ENCODE measurements at regions not wholly inside any gene's neighbourhood (a gene's known extent, or its start where the extent isn't known, plus 50 kb on each side); places are given as distances from the start of the nearest gene placed in this dataset.

GRCh38 chr9:119801311-119801710, 432.1 kb upstream of the BRINP1 start:
- ATAC-seq (ENCODE audit: insufficient read depth, low FRiP score): no peak
- Histone ChIP-seq H3K4me3 (no peak overlapping the region), H3K36me3 (ENCODE audit: control insufficient read depth in 4 of 4, insufficient read depth in 4 of 4, low read length in 4 of 4) (no peaks in the 10 kb centered on the region), H3K4me1 (ENCODE audit: control insufficient read depth in 5 of 5, insufficient read depth in 5 of 5, low read length in 5 of 5) (no peaks in the 10 kb centered on the region), H3K9me3 (ENCODE audit: control insufficient read depth in 4 of 4, insufficient read depth in 3 of 4, low read length in 3 of 4) (no peaks in the 10 kb centered on the region), H3K27ac (ENCODE audit: low read depth in 1 of 2, low read length in 1 of 2) (no peak overlapping the region), H3K9ac (ENCODE audit: insufficient read depth in 1 of 2, low read length in 2 of 2) (no peak overlapping the region), H3K27me3 (ENCODE audit: control insufficient read depth in 3 of 3, insufficient read depth in 3 of 3, low read length in 2 of 3) (no peaks in the 10 kb centered on the region)
- WGBS, 2 donors: 81 to 85% methylated on average over 4 of the region's 4 CpGs
- DNase-seq: no peak
- TF ChIP-seq, protein P1, sequence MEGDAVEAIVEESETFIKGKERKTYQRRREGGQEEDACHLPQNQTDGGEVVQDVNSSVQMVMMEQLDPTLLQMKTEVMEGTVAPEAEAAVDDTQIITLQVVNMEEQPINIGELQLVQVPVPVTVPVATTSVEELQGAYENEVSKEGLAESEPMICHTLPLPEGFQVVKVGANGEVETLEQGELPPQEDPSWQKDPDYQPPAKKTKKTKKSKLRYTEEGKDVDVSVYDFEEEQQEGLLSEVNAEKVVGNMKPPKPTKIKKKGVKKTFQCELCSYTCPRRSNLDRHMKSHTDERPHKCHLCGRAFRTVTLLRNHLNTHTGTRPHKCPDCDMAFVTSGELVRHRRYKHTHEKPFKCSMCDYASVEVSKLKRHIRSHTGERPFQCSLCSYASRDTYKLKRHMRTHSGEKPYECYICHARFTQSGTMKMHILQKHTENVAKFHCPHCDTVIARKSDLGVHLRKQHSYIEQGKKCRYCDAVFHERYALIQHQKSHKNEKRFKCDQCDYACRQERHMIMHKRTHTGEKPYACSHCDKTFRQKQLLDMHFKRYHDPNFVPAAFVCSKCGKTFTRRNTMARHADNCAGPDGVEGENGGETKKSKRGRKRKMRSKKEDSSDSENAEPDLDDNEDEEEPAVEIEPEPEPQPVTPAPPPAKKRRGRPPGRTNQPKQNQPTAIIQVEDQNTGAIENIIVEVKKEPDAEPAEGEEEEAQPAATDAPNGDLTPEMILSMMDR (IDR thresholded peaks at IDR 0.05; ENCODE audit: control extremely low read depth, extremely low read depth): no peak

DNA sequence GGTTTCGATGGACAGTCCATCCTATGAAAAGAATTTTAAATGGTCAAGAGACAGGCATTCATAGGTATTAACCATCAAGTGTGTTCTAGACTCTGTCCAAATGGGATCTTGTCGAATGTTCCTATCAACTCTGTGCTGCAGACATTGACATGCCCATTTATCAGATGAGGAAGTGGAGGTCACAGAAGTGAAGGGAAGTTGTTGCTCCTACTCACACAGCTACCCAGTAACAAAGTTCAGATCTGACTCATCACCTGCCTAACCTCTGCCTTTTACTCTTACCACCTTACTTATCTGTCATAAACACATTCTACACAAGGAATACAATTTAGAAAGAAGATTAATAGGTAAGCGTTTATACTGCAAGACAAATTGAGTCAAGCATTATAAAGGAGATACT, 426.2 kb upstream of the BRINP1 start:
- 93 to 95% methylated on average over 3 of the region's 3 CpGs for WGBS, 2 donors
- H3K27ac ChIP-seq (ENCODE audit: low read depth in 1 of 2, low read length in 1 of 2): no peak overlapping the region
- ATAC-seq (ENCODE audit: insufficient read depth, low FRiP score) (no peak), DNase-seq (no peak)
- no peak overlapping the region for H3K9ac ChIP-seq (ENCODE audit: insufficient read depth in 1 of 2, low read length in 2 of 2)
- no peaks in the 10 kb centered on the region for H3K9me3 ChIP-seq (ENCODE audit: control insufficient read depth in 4 of 4, insufficient read depth in 3 of 4, low read length in 3 of 4)
- H3K36me3 ChIP-seq (ENCODE audit: control insufficient read depth in 4 of 4, insufficient read depth in 4 of 4, low read length in 4 of 4): no peaks in the 10 kb centered on the region
- no peaks in the 10 kb centered on the region for H3K27me3 ChIP-seq (ENCODE audit: control insufficient read depth in 3 of 3, insufficient read depth in 3 of 3, low read length in 2 of 3)
- TF ChIP-seq, protein P1 (IDR thresholded peaks at IDR 0.05; ENCODE audit: control extremely low read depth, extremely low read depth): no peak
- no peaks in the 10 kb centered on the region for H3K4me1 ChIP-seq (ENCODE audit: control insufficient read depth in 5 of 5, insufficient read depth in 5 of 5, low read length in 5 of 5)
- no peak overlapping the region for H3K4me3 ChIP-seq

GRCh38 chr9:119794836-119795235, 425.6 kb upstream of the BRINP1 start:
- Histone ChIP-seq H3K9me3 (ENCODE audit: control insufficient read depth in 4 of 4, insufficient read depth in 3 of 4, low read length in 3 of 4) (no peaks in the 10 kb centered on the region), H3K27ac (ENCODE audit: low read depth in 1 of 2, low read length in 1 of 2) (no peak overlapping the region), H3K4me3 (no peak overlapping the region), H3K9ac (ENCODE audit: insufficient read depth in 1 of 2, low read length in 2 of 2) (no peak overlapping the region), H3K36me3 (ENCODE audit: control insufficient read depth in 4 of 4, insufficient read depth in 4 of 4, low read length in 4 of 4) (no peaks in the 10 kb centered on the region), H3K27me3 (ENCODE audit: control insufficient read depth in 3 of 3, insufficient read depth in 3 of 3, low read length in 2 of 3) (no peaks in the 10 kb centered on the region), H3K4me1 (ENCODE audit: control insufficient read depth in 5 of 5, insufficient read depth in 5 of 5, low read length in 5 of 5) (no peaks in the 10 kb centered on the region)
- ATAC-seq (ENCODE audit: insufficient read depth, low FRiP score): no peak
- no peak for DNase-seq
- TF ChIP-seq, protein P1 (IDR thresholded peaks at IDR 0.05; ENCODE audit: control extremely low read depth, extremely low read depth): no peak
- 83 to 85% methylated on average over 6 of the region's 6 CpGs for WGBS, 2 donors

- Histone ChIP-seq H3K36me3 (ENCODE audit: control insufficient read depth in 4 of 4, insufficient read depth in 4 of 4, low read length in 4 of 4) (no peaks in the 10 kb centered on the region), H3K27me3 (ENCODE audit: control insufficient read depth in 3 of 3, insufficient read depth in 3 of 3, low read length in 2 of 3) (no peaks in the 10 kb centered on the region), H3K9ac (ENCODE audit: insufficient read depth in 1 of 2, low read length in 2 of 2) (no peak overlapping the region), H3K27ac (ENCODE audit: low read depth in 1 of 2, low read length in 1 of 2) (no peak overlapping the region), H3K4me1 (ENCODE audit: control insufficient read depth in 5 of 5, insufficient read depth in 5 of 5, low read length in 5 of 5) (no peaks in the 10 kb centered on the region), H3K9me3 (ENCODE audit: control insufficient read depth in 4 of 4, insufficient read depth in 3 of 4, low read length in 3 of 4) (no peaks in the 10 kb centered on the region), H3K4me3 (no peak overlapping the region)
- DNase-seq (peak in 1 of 3 donors; percentile 14), ATAC-seq (ENCODE audit: insufficient read depth, low FRiP score) (no peak)
- WGBS, 2 donors: 76 to 85% methylated on average over 3 of the region's 3 CpGs
- TF ChIP-seq, protein P1 (IDR thresholded peaks at IDR 0.05; ENCODE audit: control extremely low read depth, extremely low read depth): no peak
Observed at GRCh38 chr9:119793218-119793617, 424.0 kb upstream of the BRINP1 start.

All from lung (tissue), 11 donors.